Cardiac muscle cell (in vitro differentiated cells and primary cell): ENCODE measurements at regions not wholly inside any gene's neighbourhood (a gene's known extent, or its start where the extent isn't known, plus 50 kb on each side); places are given as distances from the start of the nearest gene placed in this dataset.

ENCODE experiments used
- DNase-seq, 2 donors: peaks; one replicate each; pipeline versions ENCODE4 v3.0.0 to v3.0.0-alpha.2; 2010 to 2017; ENCODE audit warnings: low read depth in 1 of 2, low spot score in 1 of 2
- H3K27ac ChIP-seq: fragments of 200-600 bp; sonication (generic); 2 replicates; pipeline ENCODE4 v1.5.1; 2016
- H3K27me3 ChIP-seq: fragments of 200-600 bp; sonication (generic); 2 replicates; pipeline ENCODE4 v1.6.0; 2016; ENCODE audit warnings: control low read depth
- H3K36me3 ChIP-seq: fragments of 200-600 bp; sonication (generic); 2 replicates; pipeline ENCODE4 v1.5.1; 2016; ENCODE audit warnings: control low read depth
- H3K4me1 ChIP-seq: fragments of 200-600 bp; sonication (generic); 2 replicates; pipeline ENCODE4 v1.8.1; 2017; ENCODE audit warnings: low read depth, mild to moderate bottlenecking, mixed run types
- H3K4me3 ChIP-seq: fragments of 200-600 bp; sonication (generic); 2 replicates; pipeline ENCODE4 v1.5.1; 2016; ENCODE audit warnings: mild to moderate bottlenecking
- H3K9me3 ChIP-seq: fragments of 200-600 bp; sonication (generic); 2 replicates; pipeline ENCODE4 v1.5.1; 2017; ENCODE audit warnings: low read depth, mild to moderate bottlenecking, control low read depth
- CTCF ChIP-seq: IDR thresholded peaks from 2 replicates; pipeline ENCODE4 v1.5.1; 2012; ENCODE audit warnings: low read depth, mild to moderate bottlenecking, low read length

- DNase-seq, result no peak
- Histone ChIP-seq H3K4me3 (no peak overlapping the region), H3K36me3 (no peaks in the 10 kb centered on the region), H3K27me3 (no peaks in the 10 kb centered on the region), H3K4me1 (no peaks in the 10 kb centered on the region), H3K9me3 (no peaks in the 10 kb centered on the region), H3K27ac (no peak overlapping the region)
- no peak for TF ChIP-seq CTCF
These were observed 1009.8 kb downstream of the ADGRL3 start for GRCh38 chr4:62209757-62210485.

- Histone ChIP-seq H3K4me3 (no peak overlapping the region), H3K9me3 (no peaks in the 10 kb centered on the region)
These were observed 1008.8 kb downstream of the ADGRL3 start for GRCh38 chr4:62208921-62209320.

GRCh38 chr4:62204136-62204535 is 1004.0 kb downstream of the ADGRL3 start:
- no peak overlapping the region for H3K4me3 ChIP-seq
- DNase-seq, result no peak
- H3K36me3 ChIP-seq, result no peaks in the 10 kb centered on the region
- H3K9me3 ChIP-seq, result no peaks in the 10 kb centered on the region
- H3K4me1 ChIP-seq, result no peaks in the 10 kb centered on the region
- H3K27me3 ChIP-seq, result no peaks in the 10 kb centered on the region
- TF ChIP-seq CTCF, result no peak
- H3K27ac ChIP-seq, result no peak overlapping the region

More at GRCh38 chr4:62208921-62209320, 1008.8 kb downstream of the ADGRL3 start:
- Histone ChIP-seq H3K36me3 (no peaks in the 10 kb centered on the region), H3K4me1 (no peaks in the 10 kb centered on the region), H3K27ac (no peak overlapping the region), H3K27me3 (no peaks in the 10 kb centered on the region)
- DNase-seq, result no peak
- TF ChIP-seq CTCF, result no peak

- no peak overlapping the region for H3K27ac ChIP-seq
- TF ChIP-seq CTCF, result no peak
- H3K4me3 ChIP-seq, result no peak overlapping the region
- H3K4me1 ChIP-seq, result no peaks in the 10 kb centered on the region
- no peaks in the 10 kb centered on the region for H3K9me3 ChIP-seq
- DNase-seq, result no peak
- H3K27me3 ChIP-seq, result no peaks in the 10 kb centered on the region
- no peaks in the 10 kb centered on the region for H3K36me3 ChIP-seq
These were observed 999.2 kb downstream of the ADGRL3 start for GRCh38 chr4:62199291-62199810.

GRCh38 chr4:62196338-62196737 is 996.2 kb downstream of the ADGRL3 start:
- Histone ChIP-seq H3K9me3 (no peaks in the 10 kb centered on the region), H3K4me1 (no peaks in the 10 kb centered on the region), H3K27me3 (no peaks in the 10 kb centered on the region), H3K36me3 (no peaks in the 10 kb centered on the region), H3K4me3 (no peak overlapping the region), H3K27ac (no peak overlapping the region)
- DNase-seq, result no peak
- TF ChIP-seq CTCF, result no peak
